GM21576 (cell line): ENCODE measurements at regions not wholly inside any gene's neighbourhood (a gene's known extent, or its start where the extent isn't known, plus 50 kb on each side); places are given as distances from the start of the nearest gene placed in this dataset.

Source experiments
- ATAC-seq: cut with Tn5 transposase; IDR thresholded peaks from one replicate; pipeline ENCODE4 v1.9.1; 2021; ENCODE audit warnings: mild to moderate bottlenecking, moderate library complexity; ENCODE audit not compliant: unreplicated experiment

- ATAC-seq: no peak
Observed at GRCh38 chr5:133696782-133697507, 84.6 kb upstream of the FSTL4 start.

- ATAC-seq: no peak
Observed at GRCh38 chr5:133696006-133696584, 83.8 kb upstream of the FSTL4 start.

- no peak for ATAC-seq
Observed at GRCh38 chr5:133694181-133694831, 82.0 kb upstream of the FSTL4 start.

GRCh38 chr5:133691448-133691847 lies 79.1 kb upstream of the FSTL4 start:
- ATAC-seq: no peak

GRCh38 chr5:133690746-133691145 lies 78.4 kb upstream of the FSTL4 start:
- ATAC-seq: no peak

GRCh38 chr5:133688391-133688790 lies 76.0 kb upstream of the FSTL4 start:
- ATAC-seq: no peak

- no peak for ATAC-seq
Observed at GRCh38 chr5:133687212-133688061, 75.1 kb upstream of the FSTL4 start.

- no peak for ATAC-seq
Observed at GRCh38 chr5:133686566-133686965, 74.2 kb upstream of the FSTL4 start.

GRCh38 chr5:133685402-133686018 lies 73.2 kb upstream of the FSTL4 start:
- ATAC-seq: no peak

GRCh38 chr5:133683646-133684596 lies 71.6 kb upstream of the FSTL4 start:
- no peak for ATAC-seq

GRCh38 chr5:133682451-133682850 lies 70.1 kb upstream of the FSTL4 start:
- ATAC-seq: no peak

- no peak for ATAC-seq
Observed at GRCh38 chr5:133681896-133682295, 69.6 kb upstream of the FSTL4 start.

- ATAC-seq: no peak
Observed at GRCh38 chr5:133680830-133681565, 68.7 kb upstream of the FSTL4 start.

- ATAC-seq: no peak
Observed at GRCh38 chr5:133679534-133679933, 67.2 kb upstream of the FSTL4 start.

GRCh38 chr5:133675376-133676154 lies 63.2 kb upstream of the FSTL4 start:
- ATAC-seq: no peak

- no peak for ATAC-seq
Observed at GRCh38 chr5:133670336-133670735, 58.0 kb upstream of the FSTL4 start.

- ATAC-seq: no peak
Observed at GRCh38 chr5:133669472-133669871, 57.1 kb upstream of the FSTL4 start.

- no peak for ATAC-seq
Observed at GRCh38 chr5:133668458-133668857, 56.1 kb upstream of the FSTL4 start.
